ENCODE measurements at regions not wholly inside any gene's neighbourhood (a gene's known extent, or its start where the extent isn't known, plus 50 kb on each side); places are given as distances from the start of the nearest gene placed in this dataset.

- Histone ChIP-seq H3K27ac (no peak overlapping the region), H3K9me3 (no peaks in the 10 kb centered on the region), H3K4me1 (ENCODE audit: control insufficient read depth in 1 of 2, insufficient read depth in 1 of 2, low read depth in 1 of 2, low read length in 1 of 2) (no peaks in the 10 kb centered on the region), H3K4me3 (ENCODE audit: low read depth in 1 of 2, low read length in 1 of 2) (no peak overlapping the region), H3K36me3 (no peaks in the 10 kb centered on the region), H3K27me3 (no peaks in the 10 kb centered on the region)
- TF ChIP-seq CTCF (IDR thresholded peaks at IDR 0.05), result no peak
These were observed 73.2 kb upstream of the TENM3 start for GRCh38 chr4:182169987-182170386.

- Histone ChIP-seq H3K27me3 (no peaks in the 10 kb centered on the region), H3K4me1 (ENCODE audit: control insufficient read depth in 1 of 2, insufficient read depth in 1 of 2, low read depth in 1 of 2, low read length in 1 of 2) (no peaks in the 10 kb centered on the region), H3K4me3 (ENCODE audit: low read depth in 1 of 2, low read length in 1 of 2) (no peak overlapping the region), H3K9me3 (no peaks in the 10 kb centered on the region), H3K27ac (no peak overlapping the region), H3K36me3 (no peaks in the 10 kb centered on the region)
- no peak for TF ChIP-seq CTCF (IDR thresholded peaks at IDR 0.05)
These were observed 72.7 kb upstream of the TENM3 start for GRCh38 chr4:182170417-182170935.

DNA sequence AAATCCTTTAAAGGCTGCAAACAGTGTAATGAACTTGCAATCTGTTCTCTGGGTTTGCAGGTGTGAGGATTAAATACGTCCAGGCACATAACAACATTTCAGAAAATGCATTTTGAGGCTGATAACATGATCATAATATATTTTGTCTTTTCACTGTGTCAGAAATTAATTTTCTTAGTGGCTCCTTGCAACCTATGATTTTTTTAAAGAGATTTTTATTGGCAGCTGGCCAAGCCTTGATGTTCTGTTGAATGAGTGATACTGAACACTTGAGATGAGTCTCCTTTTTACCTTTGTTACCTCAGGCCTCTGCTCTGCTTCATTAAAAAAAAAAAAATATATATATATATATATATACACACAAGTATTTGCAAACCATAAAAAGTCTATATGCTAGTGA is 68.2 kb upstream of the TENM3 start:
- no peaks in the 10 kb centered on the region for H3K4me1 ChIP-seq (ENCODE audit: control insufficient read depth in 1 of 2, insufficient read depth in 1 of 2, low read depth in 1 of 2, low read length in 1 of 2)
- TF ChIP-seq CTCF (IDR thresholded peaks at IDR 0.05), result no peak
- no peaks in the 10 kb centered on the region for H3K9me3 ChIP-seq
- H3K36me3 ChIP-seq, result no peaks in the 10 kb centered on the region
- H3K27me3 ChIP-seq, result no peaks in the 10 kb centered on the region
- no peak overlapping the region for H3K27ac ChIP-seq
- H3K4me3 ChIP-seq (ENCODE audit: low read depth in 1 of 2, low read length in 1 of 2), result no peak overlapping the region

DNA sequence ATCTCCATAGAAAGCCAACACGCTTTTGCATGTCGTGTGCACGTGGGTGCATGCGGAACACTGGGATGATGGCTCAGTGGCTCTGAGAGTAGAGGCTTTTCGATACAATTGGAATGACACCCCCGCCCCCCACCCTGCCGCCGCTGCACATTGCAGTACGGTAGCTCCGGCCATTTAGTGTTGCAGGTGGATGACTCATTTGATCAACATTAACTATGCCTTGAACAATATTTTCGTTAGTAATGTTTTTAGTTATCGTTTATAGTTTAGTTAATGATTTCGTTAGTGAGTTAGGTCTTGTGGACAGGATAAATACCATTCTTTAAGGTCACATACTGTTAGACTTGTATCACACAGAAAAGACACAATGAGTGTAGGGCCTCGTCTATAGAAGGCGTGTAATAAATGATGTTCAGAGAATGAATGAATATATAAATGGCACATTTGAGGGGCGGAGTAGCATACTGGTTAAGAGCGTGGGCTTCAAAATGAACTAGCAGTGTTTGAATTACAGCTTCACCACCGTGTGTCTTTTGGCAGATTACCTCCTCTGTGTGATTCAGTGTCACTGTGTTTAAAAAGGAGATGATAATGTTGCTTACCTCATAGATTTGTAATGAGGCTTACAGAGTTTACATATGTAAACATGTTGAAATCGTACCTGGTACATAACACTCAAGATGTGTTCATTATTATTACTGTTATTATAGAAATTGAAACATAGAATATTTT is 67.2 kb upstream of the TENM3 start:
- H3K27me3 ChIP-seq, result no peaks in the 10 kb centered on the region
- TF ChIP-seq CTCF (IDR thresholded peaks at IDR 0.05), result no peak

DNA sequence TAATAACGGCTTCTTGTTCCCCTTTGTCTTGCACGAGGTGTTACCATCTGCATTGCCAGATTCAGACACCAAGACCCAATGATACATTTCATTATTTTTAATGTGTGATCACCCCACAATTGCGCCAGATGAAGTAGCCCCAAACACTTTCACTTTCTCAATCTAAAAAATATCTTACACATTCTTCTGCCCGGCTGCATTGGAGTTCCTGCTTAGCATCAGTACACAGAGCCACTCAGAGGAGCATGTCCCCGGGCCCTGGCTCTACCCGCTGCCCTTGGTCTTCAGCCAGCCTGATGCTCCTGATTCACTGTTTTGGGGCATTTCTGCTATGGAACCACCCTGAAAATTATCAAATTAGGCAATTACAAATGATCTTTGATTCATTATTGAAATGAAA is 66.0 kb upstream of the TENM3 start:
- Histone ChIP-seq H3K4me1 (ENCODE audit: control insufficient read depth in 1 of 2, insufficient read depth in 1 of 2, low read depth in 1 of 2, low read length in 1 of 2) (no peaks in the 10 kb centered on the region), H3K27me3 (no peaks in the 10 kb centered on the region), H3K9me3 (no peaks in the 10 kb centered on the region), H3K4me3 (ENCODE audit: low read depth in 1 of 2, low read length in 1 of 2) (no peak overlapping the region), H3K36me3 (no peaks in the 10 kb centered on the region), H3K27ac (no peak overlapping the region)
- no peak for TF ChIP-seq CTCF (IDR thresholded peaks at IDR 0.05)

More for the DNA sequence above, 67.2 kb upstream of the TENM3 start:
- Histone ChIP-seq H3K36me3 (no peaks in the 10 kb centered on the region), H3K4me3 (ENCODE audit: low read depth in 1 of 2, low read length in 1 of 2) (no peak overlapping the region), H3K4me1 (ENCODE audit: control insufficient read depth in 1 of 2, insufficient read depth in 1 of 2, low read depth in 1 of 2, low read length in 1 of 2) (no peaks in the 10 kb centered on the region), H3K9me3 (no peaks in the 10 kb centered on the region), H3K27ac (no peak overlapping the region)
